ENCODE measurements at regions not wholly inside any gene's neighbourhood (a gene's known extent, or its start where the extent isn't known, plus 50 kb on each side); places are given as distances from the start of the nearest gene placed in this dataset.

DNA sequence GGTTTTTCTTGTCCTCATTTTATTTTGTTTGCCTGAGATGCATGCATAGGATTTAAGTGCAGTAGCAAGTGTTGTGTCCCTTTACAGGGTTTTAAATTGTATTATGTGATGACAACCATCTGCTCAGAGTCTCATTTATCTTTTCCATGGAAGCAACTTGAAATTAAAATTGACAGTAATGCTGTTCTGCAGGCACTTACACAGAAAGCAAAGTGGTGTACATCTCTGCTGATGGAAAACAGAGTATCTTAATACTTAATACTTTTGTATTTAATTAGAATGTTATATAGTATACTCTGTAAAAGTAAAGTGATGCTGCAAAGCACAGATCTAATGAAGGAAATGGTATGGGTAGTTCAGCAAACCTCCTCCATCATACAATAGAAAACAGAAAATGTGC is 482.9 kb downstream of the POM121L12 start:
- no peak for DNase-seq (ENCODE audit: low read depth in 2 of 2)

- no peak for DNase-seq (ENCODE audit: low read depth in 2 of 2)
Observed at GRCh38 chr7:53520841-53521240, 485.4 kb downstream of the POM121L12 start.

- DNase-seq (ENCODE audit: low read depth in 2 of 2) = no peak
Observed at GRCh38 chr7:53521638-53522184, 486.3 kb downstream of the POM121L12 start.

- DNase-seq (ENCODE audit: low read depth in 2 of 2) = no peak
Observed at GRCh38 chr7:53539558-53539957, 504.1 kb downstream of the POM121L12 start.

- DNase-seq (ENCODE audit: low read depth in 2 of 2) = no peak
Observed at GRCh38 chr7:53541475-53541874, 506.0 kb downstream of the POM121L12 start.

DNA sequence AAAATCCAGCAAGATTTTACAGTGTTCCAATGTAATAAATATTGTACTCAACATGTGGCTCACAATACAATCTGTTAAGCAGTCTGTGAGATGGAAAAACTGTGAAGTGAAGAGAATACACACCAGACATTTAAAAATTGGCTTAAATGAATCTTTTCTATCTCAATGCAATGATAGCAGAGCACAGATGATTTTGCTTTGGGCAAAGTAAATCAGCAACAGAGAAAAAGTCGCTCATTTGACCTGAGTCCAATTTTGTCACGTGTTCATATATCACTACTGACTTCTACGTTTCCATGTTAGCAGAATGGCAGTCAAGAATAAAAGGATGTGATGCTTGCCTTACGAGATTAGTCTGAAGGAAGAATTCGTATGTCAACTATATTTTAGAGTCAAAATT is 506.7 kb downstream of the POM121L12 start:
- DNase-seq (ENCODE audit: low read depth in 2 of 2) = no peak
